MM.1S (cell line): ENCODE measurements at regions not wholly inside any gene's neighbourhood (a gene's known extent, or its start where the extent isn't known, plus 50 kb on each side); places are given as distances from the start of the nearest gene placed in this dataset.

Source experiments
- DNase-seq: peaks from one replicate; pipeline ENCODE4 v3.0.0-alpha.2; 2015
- H2AFZ ChIP-seq: fragments of 300-600 bp; sonication (generic); 2 replicates; pipeline ENCODE4 v1.6.0; 2016; ENCODE audit warnings: antibody characterized with exemption, low read length
- H3F3A ChIP-seq: fragments of 300-600 bp; sonication (generic); 2 replicates; pipeline ENCODE4 v1.6.1; 2016; ENCODE audit warnings: mild to moderate bottlenecking, antibody characterized with exemption, low read length, moderate library complexity, mixed read lengths; ENCODE audit not compliant: insufficient read depth
- H3K27ac ChIP-seq: fragments of 300-600 bp; sonication (generic); 2 replicates; pipeline ENCODE4 v1.5.1; 2016; ENCODE audit warnings: mild to moderate bottlenecking, low read length
- H3K27me3 ChIP-seq: fragments of 300-600 bp; sonication (generic); replicated peaks from 2 replicates; pipeline ENCODE4 v1.6.0; 2016; ENCODE audit warnings: low read length; ENCODE audit not compliant: insufficient read depth
- H3K36me3 ChIP-seq: fragments of 300-600 bp; sonication (generic); replicated peaks from 2 replicates; pipeline ENCODE4 v1.6.1; 2016; ENCODE audit warnings: mild to moderate bottlenecking, low read length, mixed read lengths; ENCODE audit not compliant: insufficient read depth
- H3K4me1 ChIP-seq: fragments of 300-600 bp; sonication (generic); 2 replicates; pipeline ENCODE4 v1.6.1; 2016; ENCODE audit warnings: low read length, mixed read lengths
- H3K4me2 ChIP-seq: fragments of 300-600 bp; sonication (generic); 2 replicates; pipeline ENCODE4 v1.6.0; 2016; ENCODE audit warnings: low read depth, low read length
- H3K4me3 ChIP-seq: fragments of 300-600 bp; sonication (generic); 2 replicates; pipeline ENCODE4 v1.5.1; 2016; ENCODE audit warnings: low read length, mixed read lengths
- H3K79me2 ChIP-seq: fragments of 300-600 bp; sonication (generic); 2 replicates; pipeline ENCODE4 v1.6.1; 2016; ENCODE audit warnings: mixed run types, low read length, mixed read lengths
- H3K9ac ChIP-seq: fragments of 300-600 bp; sonication (generic); 2 replicates; pipeline ENCODE4 v1.6.1; 2016; ENCODE audit warnings: low read length, mixed read lengths
- H3K9me2 ChIP-seq: fragments of 300-600 bp; sonication (generic); replicated peaks from 2 replicates; pipeline ENCODE4 v1.6.1; 2016; ENCODE audit warnings: mild to moderate bottlenecking, low read length, mixed read lengths; ENCODE audit not compliant: insufficient read depth
- H3K9me3 ChIP-seq: fragments of 300-600 bp; sonication (generic); replicated peaks from 2 replicates; pipeline ENCODE4 v1.6.1; 2016; ENCODE audit warnings: mild to moderate bottlenecking, low read length, mixed read lengths; ENCODE audit not compliant: insufficient read depth
- H4K20me1 ChIP-seq: fragments of 300-600 bp; sonication (generic); 2 replicates; pipeline ENCODE4 v1.6.1; 2016; ENCODE audit warnings: mild to moderate bottlenecking, low read length, moderate library complexity, mixed read lengths; ENCODE audit not compliant: insufficient read depth
- CTCF ChIP-seq: fragments of 300-600 bp; sonication (generic); IDR thresholded peaks from 2 replicates; pipeline ENCODE4 v1.5.1; 2016; ENCODE audit warnings: antibody characterized with exemption, low read length, mixed read lengths
- EZH2 ChIP-seq: fragments of 300-600 bp; sonication (generic); optimal IDR thresholded peaks from 2 replicates; pipeline ENCODE3; 2017; ENCODE audit warnings: low read depth, mild to moderate bottlenecking, antibody characterized with exemption, low read length, mixed read lengths
- EZH2phosphoT487 ChIP-seq: fragments of 300-600 bp; sonication (generic); IDR thresholded peaks from 2 replicates; pipeline ENCODE4 v1.6.1; 2018; ENCODE audit warnings: antibody characterized with exemption, low read length

- Histone ChIP-seq H3F3A (no peaks in the 10 kb centered on the region), H3K9me3 (no peaks in the 10 kb centered on the region), H3K4me2 (no peak overlapping the region), H3K79me2 (no peaks in the 10 kb centered on the region), H3K4me1 (no peaks in the 10 kb centered on the region), H3K9ac (no peak overlapping the region), H3K4me3 (no peak overlapping the region), H3K27ac (no peak overlapping the region), H3K36me3 (no peaks in the 10 kb centered on the region), H3K27me3 (no peaks in the 10 kb centered on the region), H4K20me1 (no peaks in the 10 kb centered on the region), H3K9me2 (no peaks in the 10 kb centered on the region), H2AFZ (no peak overlapping the region)
- DNase-seq, result no peak
- TF ChIP-seq EZH2 (no peak), CTCF (no peak), EZH2phosphoT487 (no peak)
Observed at GRCh38 chr2:453132-453531, 165.2 kb upstream of the ALKAL2 start.

- no peak for DNase-seq
- H2AFZ ChIP-seq, result no peak overlapping the region
- H3K9me2 ChIP-seq, result no peaks in the 10 kb centered on the region
- H3K4me2 ChIP-seq, result no peak overlapping the region
- H3K27me3 ChIP-seq, result no peaks in the 10 kb centered on the region
- H3K9me3 ChIP-seq, result no peaks in the 10 kb centered on the region
- H3F3A ChIP-seq, result no peaks in the 10 kb centered on the region
- no peaks in the 10 kb centered on the region for H3K36me3 ChIP-seq
- no peak for TF ChIP-seq EZH2phosphoT487
- TF ChIP-seq CTCF, result no peak
- TF ChIP-seq EZH2, result no peak
- H4K20me1 ChIP-seq, result no peaks in the 10 kb centered on the region
- no peak overlapping the region for H3K27ac ChIP-seq
- no peak overlapping the region for H3K9ac ChIP-seq
- H3K4me1 ChIP-seq, result no peaks in the 10 kb centered on the region
- no peak overlapping the region for H3K4me3 ChIP-seq
- H3K79me2 ChIP-seq, result no peaks in the 10 kb centered on the region
Observed at GRCh38 chr2:451495-451894, 163.6 kb upstream of the ALKAL2 start.

- H3K9ac ChIP-seq, result no peak overlapping the region
- no peak overlapping the region for H2AFZ ChIP-seq
- H4K20me1 ChIP-seq, result no peaks in the 10 kb centered on the region
- no peak overlapping the region for H3K4me3 ChIP-seq
- no peak for TF ChIP-seq EZH2phosphoT487
- TF ChIP-seq EZH2, result no peak
- TF ChIP-seq CTCF, result no peak
- no peaks in the 10 kb centered on the region for H3K27me3 ChIP-seq
- H3K9me3 ChIP-seq, result no peaks in the 10 kb centered on the region
- no peaks in the 10 kb centered on the region for H3K4me1 ChIP-seq
- no peak overlapping the region for H3K4me2 ChIP-seq
- no peaks in the 10 kb centered on the region for H3F3A ChIP-seq
- no peaks in the 10 kb centered on the region for H3K9me2 ChIP-seq
- H3K79me2 ChIP-seq, result no peaks in the 10 kb centered on the region
- H3K36me3 ChIP-seq, result no peaks in the 10 kb centered on the region
- no peak overlapping the region for H3K27ac ChIP-seq
- DNase-seq, result no peak
Observed at GRCh38 chr2:449246-450067, 161.6 kb upstream of the ALKAL2 start.
